ENCODE measurements at regions not wholly inside any gene's neighbourhood (a gene's known extent, or its start where the extent isn't known, plus 50 kb on each side); places are given as distances from the start of the nearest gene placed in this dataset.

DNA sequence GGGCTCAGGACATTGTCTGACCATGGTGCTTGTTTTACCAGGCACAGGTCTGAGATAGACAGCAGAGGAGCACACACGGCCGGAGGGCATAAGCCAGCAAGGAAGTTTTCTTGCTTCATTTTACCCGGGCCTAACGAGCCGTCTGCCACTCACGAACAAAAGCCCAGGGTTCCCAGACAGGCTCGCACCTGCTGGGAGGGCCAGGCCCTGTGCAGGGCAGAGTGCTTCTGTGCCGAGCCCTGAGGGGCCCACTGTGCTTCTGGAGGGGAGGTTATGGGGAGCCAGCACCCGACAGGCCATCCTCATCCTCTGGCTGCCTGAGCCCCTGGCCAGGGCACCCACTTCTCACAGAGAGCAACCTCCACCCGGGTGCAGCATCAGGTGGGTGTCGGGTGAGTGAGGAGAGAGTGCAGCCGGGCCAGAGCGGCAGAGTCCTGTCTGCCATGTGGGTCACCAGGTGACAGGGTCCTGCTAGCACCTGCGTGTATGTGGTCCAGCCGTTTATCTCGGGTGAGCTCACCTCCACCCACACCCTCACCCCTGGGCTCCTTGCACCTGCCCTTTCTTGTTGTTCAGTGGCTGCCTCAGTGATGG lies 297.9 kb downstream of the NDUFA10 start:
- H3K4me3 ChIP-seq (ENCODE audit: low read depth, low read length), result no peak overlapping the region
- TF ChIP-seq, protein P1, sequence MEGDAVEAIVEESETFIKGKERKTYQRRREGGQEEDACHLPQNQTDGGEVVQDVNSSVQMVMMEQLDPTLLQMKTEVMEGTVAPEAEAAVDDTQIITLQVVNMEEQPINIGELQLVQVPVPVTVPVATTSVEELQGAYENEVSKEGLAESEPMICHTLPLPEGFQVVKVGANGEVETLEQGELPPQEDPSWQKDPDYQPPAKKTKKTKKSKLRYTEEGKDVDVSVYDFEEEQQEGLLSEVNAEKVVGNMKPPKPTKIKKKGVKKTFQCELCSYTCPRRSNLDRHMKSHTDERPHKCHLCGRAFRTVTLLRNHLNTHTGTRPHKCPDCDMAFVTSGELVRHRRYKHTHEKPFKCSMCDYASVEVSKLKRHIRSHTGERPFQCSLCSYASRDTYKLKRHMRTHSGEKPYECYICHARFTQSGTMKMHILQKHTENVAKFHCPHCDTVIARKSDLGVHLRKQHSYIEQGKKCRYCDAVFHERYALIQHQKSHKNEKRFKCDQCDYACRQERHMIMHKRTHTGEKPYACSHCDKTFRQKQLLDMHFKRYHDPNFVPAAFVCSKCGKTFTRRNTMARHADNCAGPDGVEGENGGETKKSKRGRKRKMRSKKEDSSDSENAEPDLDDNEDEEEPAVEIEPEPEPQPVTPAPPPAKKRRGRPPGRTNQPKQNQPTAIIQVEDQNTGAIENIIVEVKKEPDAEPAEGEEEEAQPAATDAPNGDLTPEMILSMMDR (IDR thresholded peaks at IDR 0.05; ENCODE audit: low read depth, low read length), result no peak

DNA sequence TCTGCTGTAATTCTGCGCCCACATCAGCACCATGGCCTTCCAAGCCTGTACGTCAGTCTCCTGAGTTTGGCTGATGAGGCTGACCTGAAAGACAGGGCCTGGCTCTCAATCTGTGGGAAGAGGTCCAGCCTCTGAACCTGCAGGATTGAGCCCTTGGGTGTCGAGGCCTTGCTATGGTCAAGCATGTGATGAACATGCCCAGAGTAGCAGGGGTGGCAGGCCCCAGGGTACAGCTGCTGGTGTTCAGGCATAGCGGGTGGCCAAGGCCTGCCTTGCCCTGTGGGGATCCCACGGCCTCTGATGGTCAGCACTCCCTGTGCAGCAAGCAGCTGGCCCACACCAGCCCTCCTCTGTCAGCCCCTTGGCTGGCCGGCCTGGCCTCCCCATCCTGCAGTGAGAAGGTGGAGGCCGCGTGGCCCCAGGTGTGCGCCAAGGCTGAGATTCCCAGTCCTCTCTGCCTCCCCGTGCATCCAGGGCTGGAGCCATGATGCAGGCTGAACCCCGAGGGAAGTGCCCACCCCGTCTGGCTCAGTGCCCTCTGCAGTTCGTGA lies 298.4 kb downstream of the NDUFA10 start:
- TF ChIP-seq, protein P1 (IDR thresholded peaks at IDR 0.05; ENCODE audit: low read depth, low read length), result no peak
- no peak overlapping the region for H3K4me3 ChIP-seq (ENCODE audit: low read depth, low read length)

DNA sequence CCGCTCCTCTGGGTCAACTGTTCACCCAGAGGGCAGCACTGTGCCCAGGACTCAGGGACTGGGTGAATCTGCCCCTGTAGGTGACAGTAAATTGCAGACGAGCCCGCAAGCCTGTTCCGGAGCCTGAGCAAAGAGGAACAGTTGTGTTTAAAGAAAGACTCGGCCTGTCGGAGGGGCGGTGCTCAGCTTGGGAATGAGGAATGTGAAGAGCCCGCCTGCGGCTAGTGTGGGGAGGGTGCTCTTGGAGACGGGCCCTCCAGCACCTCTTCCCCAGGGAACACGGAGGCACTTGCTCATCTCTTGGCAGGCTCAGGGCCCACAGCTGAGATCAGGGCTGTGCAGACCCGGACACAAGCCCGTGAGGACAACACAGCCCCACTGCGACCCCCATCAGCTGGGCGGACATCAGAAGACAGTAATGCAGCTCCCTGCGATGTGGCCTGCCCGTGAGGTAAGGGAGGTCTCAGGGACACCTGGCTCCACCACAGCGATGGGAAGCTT lies 299.0 kb downstream of the NDUFA10 start:
- TF ChIP-seq, protein P1 (IDR thresholded peaks at IDR 0.05; ENCODE audit: low read depth, low read length), result no peak
- no peak overlapping the region for H3K4me3 ChIP-seq (ENCODE audit: low read depth, low read length)

DNA sequence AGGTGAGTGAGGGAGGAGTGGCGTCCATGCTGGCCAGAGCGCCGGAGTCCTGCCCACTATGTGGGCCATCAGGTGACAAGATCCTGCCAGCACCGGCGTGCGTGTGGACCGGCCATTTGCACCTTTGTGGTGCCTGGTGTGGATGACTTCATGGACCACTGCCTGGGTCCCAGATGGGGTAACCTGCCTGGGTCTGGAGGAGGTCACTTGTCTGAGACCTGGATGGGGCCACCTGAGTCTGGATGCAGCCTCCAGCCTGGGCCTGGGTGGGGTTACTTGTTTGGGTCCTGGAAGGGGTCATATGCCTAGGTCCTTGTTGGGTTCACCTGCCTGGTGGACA lies 299.6 kb downstream of the NDUFA10 start:
- H3K4me3 ChIP-seq (ENCODE audit: low read depth, low read length), result no peak overlapping the region
- TF ChIP-seq, protein P1 (IDR thresholded peaks at IDR 0.05; ENCODE audit: low read depth, low read length), result no peak

DNA sequence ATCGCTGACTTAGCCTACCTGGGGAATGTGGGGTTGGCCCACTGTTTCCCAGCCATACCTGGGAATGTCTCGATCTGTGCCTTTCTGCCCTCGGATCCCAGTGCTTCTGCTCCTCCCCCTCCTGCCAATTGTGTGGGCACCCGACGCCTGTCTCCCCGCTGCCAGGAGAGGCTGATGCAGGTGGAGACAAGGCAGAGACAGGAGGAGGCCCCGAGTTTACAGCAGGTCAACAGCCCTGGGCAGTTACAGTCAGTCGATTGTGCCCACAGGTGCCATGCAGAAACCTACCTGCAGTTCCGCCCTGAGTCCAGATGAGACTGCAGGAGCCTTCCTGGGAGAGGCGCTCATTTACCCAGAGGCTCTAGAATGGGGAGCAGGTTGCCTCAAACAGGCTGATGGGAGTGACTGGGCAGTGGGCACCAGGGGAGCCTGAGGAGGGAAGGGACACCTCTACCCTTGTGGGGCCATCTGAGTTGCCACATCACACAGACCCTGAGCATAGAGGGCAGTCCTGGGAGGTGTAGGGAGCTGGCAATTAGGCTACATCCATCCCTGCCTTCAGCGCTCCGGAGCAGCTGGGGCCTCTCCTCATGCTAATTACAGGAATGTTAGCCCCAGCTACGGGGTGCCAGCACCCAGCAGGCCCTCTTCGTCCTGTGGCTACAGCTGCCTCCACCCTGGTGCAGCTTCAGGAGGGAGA lies 300.1 kb downstream of the NDUFA10 start:
- TF ChIP-seq, protein P1 (IDR thresholded peaks at IDR 0.05; ENCODE audit: low read depth, low read length), result no peak
- H3K4me3 ChIP-seq (ENCODE audit: low read depth, low read length), result no peak overlapping the region

DNA sequence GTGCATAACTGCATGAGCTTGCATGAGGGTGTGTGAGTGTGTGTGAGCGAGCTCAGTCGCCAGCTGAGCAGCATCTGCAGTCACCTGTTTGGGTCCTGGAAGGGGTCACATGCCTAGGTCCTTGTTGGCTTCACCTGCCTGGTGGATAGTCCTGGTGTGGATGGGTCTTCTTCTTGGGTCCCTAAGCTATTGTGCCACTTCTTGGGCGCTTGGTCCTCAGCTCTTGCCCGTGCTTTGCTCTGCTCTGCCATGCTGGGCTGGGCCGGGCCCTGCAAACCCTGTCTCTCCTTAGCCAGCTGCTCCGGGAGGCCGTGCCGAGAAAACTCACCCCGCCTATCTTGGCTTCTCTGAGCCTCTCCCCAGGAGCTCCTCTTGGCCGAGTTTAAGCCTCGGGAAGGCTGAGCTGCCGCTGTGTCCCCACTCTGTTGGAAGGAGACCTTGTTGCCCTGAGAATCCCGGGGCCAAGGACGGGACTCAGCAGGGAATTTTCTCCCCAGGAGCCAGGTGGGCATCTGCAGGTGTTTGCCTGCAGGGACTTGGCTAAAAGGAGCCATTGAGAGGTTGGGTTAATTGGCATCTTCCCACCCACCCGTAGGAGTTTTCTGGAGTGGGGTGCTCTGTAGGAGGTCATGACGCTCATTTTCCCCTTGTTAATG lies 300.8 kb downstream of the NDUFA10 start:
- TF ChIP-seq, protein P1 (IDR thresholded peaks at IDR 0.05; ENCODE audit: low read depth, low read length), result no peak
- no peak overlapping the region for H3K4me3 ChIP-seq (ENCODE audit: low read depth, low read length)

All from WI38 (cell line).